BLaER1 treated with 17β-estradiol and CSF1 and Interleukin-3, amounts not matched to agents 10 nM and 100 nM (cell line): ENCODE measurements at regions not wholly inside any gene's neighbourhood (a gene's known extent, or its start where the extent isn't known, plus 50 kb on each side); places are given as distances from the start of the nearest gene placed in this dataset.
"Not testable (repeated sequence)": the region's sequence is repeated elsewhere in the genome, so short reads cannot be mapped to it uniquely, and the experiment has no call there.

Experiments
- H3K27ac ChIP-seq, 11 experiments: shearing (Covaris generic); formaldehyde crosslinking; 2 replicates each; pipeline ENCODE4 v1.8.1; 2022
- H3K27me3 ChIP-seq, 11 experiments: shearing (Covaris generic); formaldehyde crosslinking; 2 replicates each; pipeline ENCODE4 v1.8.1; 2022
- H3K36me3 ChIP-seq, 11 experiments: shearing (Covaris generic); formaldehyde crosslinking; 2 replicates each; pipeline ENCODE4 v1.8.1; 2022
- H3K4me1 ChIP-seq, 10 experiments: shearing (Covaris generic); formaldehyde crosslinking; 2 replicates each; pipeline ENCODE4 v1.8.1; 2022
- H3K4me2 ChIP-seq, 11 experiments: shearing (Covaris generic); formaldehyde crosslinking; 2 replicates each; pipeline ENCODE4 v1.8.1; 2022
- H3K4me3 ChIP-seq, 10 experiments: shearing (Covaris generic); formaldehyde crosslinking; 2 replicates each; pipeline ENCODE4 v1.8.1; 2022
- H3K9ac ChIP-seq, 11 experiments: shearing (Covaris generic); formaldehyde crosslinking; 2 replicates each; pipeline ENCODE4 v1.8.1; 2022
- H3K9me3 ChIP-seq, 11 experiments: shearing (Covaris generic); formaldehyde crosslinking; replicated peaks in 1 of 11; 2 replicates each; pipeline ENCODE4 v1.8.1; 2022
- H4K20me1 ChIP-seq, 11 experiments: shearing (Covaris generic); formaldehyde crosslinking; 2 replicates each; pipeline ENCODE4 v1.8.1; 2022
- Cebpa-rat ChIP-seq, 11 experiments: shearing (Covaris generic); IDR thresholded peaks; 2 replicates each; pipeline ENCODE4 v1.8.1; 2022

DNA sequence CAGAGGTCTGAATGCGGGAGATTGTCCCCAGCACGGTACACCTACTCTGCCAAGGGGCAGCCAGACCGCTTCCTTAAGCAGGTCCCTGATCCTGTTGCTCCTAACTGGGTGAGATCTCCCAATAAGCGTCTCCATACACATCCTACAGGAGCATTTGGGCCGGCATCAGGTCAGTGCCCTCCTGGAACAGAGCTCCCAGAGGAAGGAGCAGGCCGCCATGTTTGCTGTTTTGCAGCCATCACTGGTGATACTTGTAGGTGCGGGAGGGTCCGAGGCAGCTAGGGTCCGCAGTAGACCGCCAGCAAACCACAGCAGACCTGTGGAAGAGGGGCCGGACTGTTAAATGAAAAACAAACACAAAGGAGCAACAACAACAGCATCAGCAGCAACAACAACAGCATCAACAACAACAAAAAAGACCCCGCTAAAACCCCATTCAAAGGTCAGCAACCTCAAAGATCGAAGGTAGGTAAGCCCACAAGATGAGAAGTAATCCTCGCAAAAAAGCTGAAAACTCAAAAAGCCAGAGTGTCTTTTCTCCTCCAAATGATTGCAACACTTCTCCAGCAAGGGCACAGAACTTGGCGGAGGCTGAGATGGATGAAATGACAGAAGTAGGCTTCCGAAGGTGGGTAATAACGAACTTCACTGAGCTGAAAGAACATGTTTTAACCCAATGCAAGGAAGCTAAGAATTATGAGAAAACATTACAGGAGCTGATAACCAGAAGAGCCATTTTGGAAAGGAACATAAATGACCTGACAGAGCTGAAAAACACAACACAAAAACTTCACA, 79.0 kb upstream of the CDH7 start:
- H4K20me1 ChIP-seq = no peaks in the 10 kb centered on the region
- no peaks in the 10 kb centered on the region for H3K36me3 ChIP-seq
- no peak overlapping the region for H3K27ac ChIP-seq
- no peak overlapping the region for H3K4me3 ChIP-seq
- TF ChIP-seq Cebpa-rat (IDR thresholded peaks at IDR 0.05) = no peak
- H3K4me1 ChIP-seq = peaks cover 4 to 13% (median 11%) of the 10 kb centered on the region in 10 experiments; a peak in 17 of 20 replicates
- no peaks in the 10 kb centered on the region for H3K27me3 ChIP-seq
- peaks cover 0 to 10% (median 5%) of the 10 kb centered on the region in 11 experiments; a peak in 10 of 22 replicates for H3K9me3 ChIP-seq
- no peak overlapping the region for H3K4me2 ChIP-seq
- H3K9ac ChIP-seq = no peak overlapping the region

DNA sequence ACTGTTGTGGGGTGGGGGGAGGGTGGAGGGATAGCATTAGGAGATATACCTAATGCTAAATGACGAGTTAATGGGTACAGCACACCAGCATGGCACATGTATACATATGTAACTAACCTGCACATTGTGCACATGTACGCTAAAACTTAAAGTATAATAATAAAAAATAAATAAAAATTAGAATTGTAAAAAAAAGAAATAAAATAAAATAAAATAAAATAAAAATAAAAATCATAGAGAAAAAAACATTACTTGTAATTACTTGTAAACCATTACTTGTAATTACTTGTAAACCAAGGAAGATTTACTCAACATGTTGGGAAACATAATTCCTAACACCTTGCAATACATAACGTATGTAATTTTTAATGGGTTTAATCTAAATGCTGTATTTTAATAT, 80.7 kb upstream of the CDH7 start:
- not testable (repeated sequence) for H3K36me3 ChIP-seq, H3K27ac ChIP-seq, H3K27me3 ChIP-seq, H3K9ac ChIP-seq, H4K20me1 ChIP-seq, H3K9me3 ChIP-seq, H3K4me3 ChIP-seq
- peak overlapping the region in 2 of 11 experiments; percentile 54 to 73; a peak in 5 of 22 replicates for H3K4me2 ChIP-seq
- peaks cover 4 to 13% (median 11%) of the 10 kb centered on the region in 10 experiments; a peak in 17 of 20 replicates for H3K4me1 ChIP-seq

DNA sequence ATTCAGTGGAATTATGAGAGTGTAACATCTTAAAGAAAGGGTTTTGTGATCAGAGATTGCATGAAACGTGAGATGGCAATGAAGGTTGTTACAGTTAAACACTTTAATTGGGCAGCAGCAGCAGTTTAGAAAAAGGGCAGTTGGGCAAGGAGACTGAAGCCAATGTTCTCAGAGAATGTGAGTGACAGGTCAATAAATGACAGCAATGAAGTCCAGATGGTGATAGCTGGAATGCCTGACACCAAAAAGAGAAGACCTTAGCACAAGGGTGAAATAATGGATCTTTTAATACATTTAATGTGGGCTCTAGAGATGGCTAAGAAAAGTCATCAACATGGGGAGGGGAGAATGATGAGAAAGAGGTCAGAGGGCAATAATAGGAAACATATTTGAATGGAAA, 89.4 kb upstream of the CDH7 start:
- Histone ChIP-seq H3K36me3 (no peaks in the 10 kb centered on the region), H3K4me2 (no peak overlapping the region), H3K27me3 (no peaks in the 10 kb centered on the region), H3K27ac (no peak overlapping the region), H3K9me3 (no peaks in the 10 kb centered on the region), H4K20me1 (no peaks in the 10 kb centered on the region), H3K9ac (no peak overlapping the region), H3K4me1 (no peaks in the 10 kb centered on the region), H3K4me3 (no peak overlapping the region)
- TF ChIP-seq Cebpa-rat (IDR thresholded peaks at IDR 0.05) = no peak

DNA sequence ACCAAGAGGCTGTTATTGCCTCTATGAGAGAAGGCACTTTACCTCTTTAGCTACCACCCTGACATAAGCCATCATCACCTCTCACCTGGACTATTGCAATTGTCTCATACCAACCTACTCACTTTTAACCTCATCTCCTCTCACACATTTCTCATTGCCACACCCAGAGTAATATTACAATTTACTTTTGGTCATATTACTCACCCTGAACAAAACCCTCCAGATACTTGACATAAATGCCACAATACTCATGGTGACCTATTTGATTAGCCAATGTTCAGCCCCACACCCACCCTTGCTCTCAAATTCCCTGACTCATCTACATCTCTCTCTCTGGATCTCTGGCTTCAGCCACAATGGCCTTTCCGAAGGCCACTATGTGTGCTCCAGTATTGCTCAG, 90.9 kb upstream of the CDH7 start:
- Histone ChIP-seq H3K9ac (no peak overlapping the region), H3K4me2 (no peak overlapping the region), H3K27me3 (no peaks in the 10 kb centered on the region), H3K27ac (no peak overlapping the region), H3K9me3 (no peaks in the 10 kb centered on the region), H3K4me1 (no peaks in the 10 kb centered on the region), H4K20me1 (no peaks in the 10 kb centered on the region), H3K36me3 (no peaks in the 10 kb centered on the region), H3K4me3 (no peak overlapping the region)
- TF ChIP-seq Cebpa-rat (IDR thresholded peaks at IDR 0.05) = no peak

DNA sequence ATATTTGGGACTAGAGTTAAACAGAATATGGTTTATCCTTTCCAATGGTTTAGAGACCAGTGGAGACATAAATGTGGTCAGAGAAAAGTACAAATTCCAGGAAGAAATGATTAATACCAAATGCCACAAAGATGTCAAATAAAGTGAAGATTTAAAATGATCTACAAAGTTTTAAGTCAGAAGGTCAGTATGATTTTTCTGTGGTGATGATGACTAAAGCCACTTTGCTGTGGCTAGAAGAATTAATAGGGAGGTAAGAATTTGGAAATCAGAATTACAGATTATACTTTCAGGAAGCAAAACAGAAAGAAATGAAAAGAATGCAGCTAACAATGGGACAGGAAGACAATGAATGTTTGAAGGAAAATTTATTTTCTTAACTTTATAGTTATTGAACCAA, 91.5 kb upstream of the CDH7 start:
- Histone ChIP-seq H3K4me2 (no peak overlapping the region), H3K4me3 (no peak overlapping the region), H3K4me1 (no peaks in the 10 kb centered on the region), H3K27ac (no peak overlapping the region), H3K36me3 (no peaks in the 10 kb centered on the region), H3K9me3 (no peaks in the 10 kb centered on the region), H3K9ac (no peak overlapping the region), H3K27me3 (no peaks in the 10 kb centered on the region), H4K20me1 (no peaks in the 10 kb centered on the region)
- TF ChIP-seq Cebpa-rat (IDR thresholded peaks at IDR 0.05) = no peak

DNA sequence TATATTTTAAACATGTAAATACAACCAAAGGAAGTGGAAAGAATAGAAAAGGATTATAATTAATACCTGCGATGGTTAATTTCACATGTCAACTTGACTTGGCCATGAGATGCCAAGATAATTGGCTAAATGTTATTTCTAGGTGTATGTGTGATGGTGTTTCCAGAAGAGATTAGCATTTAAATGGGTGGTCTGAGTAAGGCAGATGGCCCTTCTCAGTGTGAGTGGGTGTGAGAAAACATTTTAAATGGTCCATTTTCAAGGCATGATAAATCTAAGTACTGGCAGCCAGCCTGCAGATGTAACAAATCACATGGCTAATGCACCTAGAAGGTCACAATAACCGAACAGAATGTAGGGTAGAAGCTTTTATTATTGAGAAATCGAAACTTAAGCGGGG, 99.6 kb upstream of the CDH7 start:
- no peak overlapping the region for H3K27ac ChIP-seq
- no peak overlapping the region for H3K4me2 ChIP-seq
- H3K9ac ChIP-seq = no peak overlapping the region

DNA sequence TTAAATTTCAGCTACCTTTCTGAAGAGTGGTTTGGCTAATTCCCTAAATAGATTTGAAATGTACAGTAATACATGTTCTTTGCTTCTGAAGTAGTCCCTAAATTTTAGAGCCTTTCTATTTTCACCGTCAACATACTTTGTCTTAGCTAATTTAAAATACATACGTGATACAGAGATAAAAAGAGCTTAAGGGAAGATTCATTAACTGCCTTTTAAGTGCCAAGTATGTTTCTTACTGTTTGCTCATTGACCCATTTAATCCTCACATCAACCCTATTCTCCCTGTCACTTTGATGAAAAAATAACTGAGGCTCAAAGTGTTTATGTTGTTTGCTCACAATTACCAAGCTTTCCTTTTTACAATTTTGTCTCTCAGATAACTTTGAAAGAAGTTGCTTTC, 118.6 kb upstream of the CDH7 start:
- Histone ChIP-seq H3K4me2 (no peak overlapping the region), H4K20me1 (no peaks in the 10 kb centered on the region), H3K4me3 (no peak overlapping the region), H3K4me1 (no peaks in the 10 kb centered on the region), H3K36me3 (no peaks in the 10 kb centered on the region), H3K27me3 (no peaks in the 10 kb centered on the region), H3K9me3 (no peaks in the 10 kb centered on the region), H3K27ac (no peak overlapping the region), H3K9ac (no peak overlapping the region)
- TF ChIP-seq Cebpa-rat (IDR thresholded peaks at IDR 0.05) = no peak

More for the DNA sequence above, 99.6 kb upstream of the CDH7 start:
- Histone ChIP-seq H3K4me3 (no peak overlapping the region), H4K20me1 (no peaks in the 10 kb centered on the region), H3K36me3 (no peaks in the 10 kb centered on the region), H3K4me1 (no peaks in the 10 kb centered on the region), H3K9me3 (peaks cover 8 to 25% (median 21%) of the 10 kb centered on the region in 11 experiments; a peak in 19 of 22 replicates), H3K27me3 (no peaks in the 10 kb centered on the region)
- no peak for TF ChIP-seq Cebpa-rat (IDR thresholded peaks at IDR 0.05)

DNA sequence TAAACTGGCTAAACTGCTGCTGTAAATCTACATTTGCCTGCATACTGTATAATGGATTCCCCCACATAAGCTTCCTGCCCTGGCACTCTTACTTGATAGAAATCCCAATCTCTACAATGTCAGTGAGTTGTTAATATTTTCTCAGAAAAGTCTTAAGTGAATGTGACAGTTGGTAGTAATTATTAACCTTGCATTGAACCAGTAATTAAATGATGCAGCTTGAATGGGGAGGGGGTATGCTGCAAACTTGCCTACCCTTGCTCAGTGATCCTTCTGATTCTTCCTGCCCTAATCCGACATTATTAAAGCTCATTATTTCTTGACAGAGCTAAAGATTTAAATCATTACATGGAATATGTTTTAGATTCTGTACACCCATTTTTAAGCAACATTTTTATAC, 119.0 kb upstream of the CDH7 start:
- H3K4me1 ChIP-seq = no peaks in the 10 kb centered on the region
- no peaks in the 10 kb centered on the region for H3K9me3 ChIP-seq
- no peak for TF ChIP-seq Cebpa-rat (IDR thresholded peaks at IDR 0.05)
- no peak overlapping the region for H3K4me2 ChIP-seq
- no peak overlapping the region for H3K27ac ChIP-seq
- no peak overlapping the region for H3K9ac ChIP-seq
- no peaks in the 10 kb centered on the region for H3K36me3 ChIP-seq
- H4K20me1 ChIP-seq = no peaks in the 10 kb centered on the region
- H3K27me3 ChIP-seq = no peaks in the 10 kb centered on the region
- no peak overlapping the region for H3K4me3 ChIP-seq

DNA sequence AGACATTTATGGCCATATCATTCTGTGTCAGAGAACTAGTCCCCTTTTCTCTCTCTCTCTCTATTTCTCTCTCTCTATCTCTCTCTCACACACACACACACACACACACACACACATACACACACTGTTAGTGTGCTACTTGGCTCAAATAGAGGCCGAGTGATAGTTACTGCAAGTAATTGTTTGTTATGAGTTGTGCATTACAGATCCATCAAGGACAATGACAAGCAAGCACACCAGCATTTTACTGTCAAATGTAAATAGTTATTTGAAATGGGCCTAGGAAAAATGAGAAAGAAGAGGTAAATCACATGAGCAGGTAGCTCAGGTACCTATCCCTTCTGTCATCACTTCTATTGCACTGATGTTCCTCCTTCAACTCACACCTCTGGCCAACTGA, 122.4 kb upstream of the CDH7 start:
- H3K36me3 ChIP-seq = no peaks in the 10 kb centered on the region
- H3K4me1 ChIP-seq = no peaks in the 10 kb centered on the region
- H3K4me3 ChIP-seq = no peak overlapping the region
- no peaks in the 10 kb centered on the region for H4K20me1 ChIP-seq
- no peaks in the 10 kb centered on the region for H3K9me3 ChIP-seq
- no peak for TF ChIP-seq Cebpa-rat (IDR thresholded peaks at IDR 0.05)
- H3K4me2 ChIP-seq = no peak overlapping the region
- no peaks in the 10 kb centered on the region for H3K27me3 ChIP-seq
- H3K27ac ChIP-seq = no peak overlapping the region
- H3K9ac ChIP-seq = no peak overlapping the region

DNA sequence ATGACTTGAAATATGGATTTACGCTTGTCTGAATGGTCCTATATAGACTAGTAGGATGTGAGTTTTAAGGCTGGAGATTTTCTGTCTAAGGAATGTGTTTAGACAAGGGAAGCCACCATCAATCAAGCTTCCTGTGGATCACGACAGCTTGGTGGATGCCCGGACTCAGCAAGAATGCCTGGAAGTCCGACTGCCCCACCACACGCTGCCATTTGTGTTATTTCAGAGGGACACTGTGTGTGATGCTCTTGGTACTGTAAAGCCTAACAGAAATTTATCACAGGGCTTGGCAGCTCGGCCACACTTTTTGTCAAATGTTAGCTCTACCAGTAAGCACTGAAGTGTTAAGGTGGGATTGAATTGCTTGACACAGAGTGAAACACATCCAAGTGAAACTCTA, 127.1 kb upstream of the CDH7 start:
- H3K36me3 ChIP-seq = no peaks in the 10 kb centered on the region
- H3K4me1 ChIP-seq = no peaks in the 10 kb centered on the region
- TF ChIP-seq Cebpa-rat (IDR thresholded peaks at IDR 0.05) = no peak
- H4K20me1 ChIP-seq = no peaks in the 10 kb centered on the region
- H3K4me3 ChIP-seq = no peak overlapping the region
- H3K27me3 ChIP-seq = no peaks in the 10 kb centered on the region
- H3K4me2 ChIP-seq = no peak overlapping the region
- H3K27ac ChIP-seq = no peak overlapping the region
- H3K9me3 ChIP-seq = no peaks in the 10 kb centered on the region
- no peak overlapping the region for H3K9ac ChIP-seq
